Esophagus muscularis mucosa (tissue), 4 donors: ENCODE measurements at regions not wholly inside any gene's neighbourhood (a gene's known extent, or its start where the extent isn't known, plus 50 kb on each side); places are given as distances from the start of the nearest gene placed in this dataset.

Experiments
- DNase-seq: peaks from one replicate; pipeline ENCODE4 v3.0.0-alpha.2; 2017; ENCODE audit errors: extremely low spot score
- H3K27ac ChIP-seq, 4 donors: fragments of 200-600 bp; sonication (generic); replicated peaks in 1 of 4; 1 replicate in 3 of 4; 2 replicates in 1 of 4; pipeline ENCODE4 v1.5.1; 2016 to 2019; ENCODE audit warnings: mild to moderate bottlenecking in 1 of 4
- H3K27me3 ChIP-seq, 4 donors: fragments of 200-600 bp; sonication (generic); one replicate each; pipeline versions ENCODE4 v1.5.1 to v1.6.0; 2016 to 2019
- H3K36me3 ChIP-seq, 4 donors: fragments of 200-600 bp; sonication (generic); one replicate each; pipeline ENCODE4 v1.5.1; 2016 to 2019
- H3K4me1 ChIP-seq, 4 donors: fragments of 200-600 bp; sonication (generic); one replicate each; pipeline ENCODE4 v1.5.1; 2016 to 2019
- H3K4me3 ChIP-seq, 4 donors: fragments of 200-600 bp; sonication (generic); 1 replicate in 2 of 4; 2 replicates in 2 of 4; pipeline ENCODE4 v1.5.1; 2016 to 2019; ENCODE audit warnings: mild to moderate bottlenecking in 4 of 4, moderate library complexity in 1 of 4
- H3K9me3 ChIP-seq, 4 donors: fragments of 200-600 bp; sonication (generic); 1 replicate in 3 of 4; 2 replicates in 1 of 4; pipeline ENCODE4 v1.5.1; 2016 to 2019
- CTCF ChIP-seq, 3 experiments: fragments of 200-600 bp in 2 of 3; fragments of 450-650 bp in 1 of 3; sonication (generic) in 2 of 3; IDR thresholded peaks; one replicate each; pipeline ENCODE4 v1.5.1; 2017 to 2019; ENCODE audit warnings: antibody characterized with exemption in 3 of 3, mild to moderate bottlenecking in 2 of 3, moderate library complexity in 1 of 3
- EP300 ChIP-seq: sonication (generic); formaldehyde crosslinking; IDR thresholded peaks from one replicate; pipeline ENCODE4 v1.6.1; 2017; ENCODE audit warnings: antibody characterized with exemption
- POLR2A ChIP-seq: fragments of 450-650 bp; IDR thresholded peaks from one replicate; pipeline ENCODE4 v1.6.1; 2017; ENCODE audit warnings: antibody characterized with exemption, moderate library complexity, mild to moderate bottlenecking, low read depth
- POLR2AphosphoS5 ChIP-seq, 2 donors: sonication (generic); formaldehyde crosslinking; IDR thresholded peaks; one replicate each; pipeline ENCODE4 v1.6.1; 2017; ENCODE audit warnings: antibody characterized with exemption in 2 of 2
- WGBS: methylation state at CpG from one replicate; pipeline ENCODE4 v1.1.5; 2018; 5-methylcytosine and 5-hydroxymethylcytosine counted together
- intact Hi-C: fragments of 100-400 bp; cut with DNase I; formaldehyde crosslinking; loops from one replicate; pipeline ENCODE4 v1.15.1; 2023

- peak overlapping the region; percentile 24 to 38 (median 28) for H3K4me3 ChIP-seq
- intact Hi-C loops = no loop called here
- H3K27ac ChIP-seq = peak overlapping the region; percentile 75 to 86 (median 82)
- DNase-seq = peak; percentile 96
- no peaks in the 10 kb centered on the region for H3K36me3 ChIP-seq
- WGBS = 6% methylated on average over 20 of the region's 28 CpGs
- H3K9me3 ChIP-seq = no peaks in the 10 kb centered on the region
- H3K27me3 ChIP-seq = no peaks in the 10 kb centered on the region
- peaks cover 39 to 51% (median 46%) of the 10 kb centered on the region in 4 donors for H3K4me1 ChIP-seq
- TF ChIP-seq EP300 = no peak
- TF ChIP-seq POLR2AphosphoS5 (IDR thresholded peaks at IDR 0.05) = peak; percentile 48 to 52
- peak; percentile 56 to 67 (median 62) for TF ChIP-seq CTCF (IDR thresholded peaks at IDR 0.05)
Measured at GRCh38 chr14:76947078-76947837, 81.2 kb downstream of the IRF2BPL start.

GRCh38 chr14:76946753-76947077 is 81.8 kb downstream of the IRF2BPL start:
- intact Hi-C loops = no loop called here
- H3K9me3 ChIP-seq = no peaks in the 10 kb centered on the region
- WGBS = 66% methylated on average over 6 of the region's 6 CpGs
- H3K27ac ChIP-seq = peak overlapping the region; percentile 75 to 86 (median 82)
- peak overlapping the region in 2 of 4 donors; percentile 33 to 38 for H3K4me3 ChIP-seq
- H3K36me3 ChIP-seq = no peaks in the 10 kb centered on the region
- TF ChIP-seq EP300 = no peak
- TF ChIP-seq POLR2A = no peak
- no peak for TF ChIP-seq POLR2AphosphoS5 (IDR thresholded peaks at IDR 0.05)
- TF ChIP-seq CTCF (IDR thresholded peaks at IDR 0.05) = no peak
- DNase-seq = no peak
- H3K27me3 ChIP-seq = no peaks in the 10 kb centered on the region
- H3K4me1 ChIP-seq = peaks cover 39 to 54% (median 46%) of the 10 kb centered on the region in 4 donors

- no peak overlapping the region for H3K4me3 ChIP-seq
- no peaks in the 10 kb centered on the region for H3K36me3 ChIP-seq
- H3K9me3 ChIP-seq = no peaks in the 10 kb centered on the region
- no peak overlapping the region for H3K27ac ChIP-seq
- WGBS = 89% methylated on average over 4 of the region's 4 CpGs
- H3K27me3 ChIP-seq = no peaks in the 10 kb centered on the region
- DNase-seq = no peak
- H3K4me1 ChIP-seq = peaks cover 26 to 41% (median 32%) of the 10 kb centered on the region in 4 donors
- no peak for TF ChIP-seq CTCF (IDR thresholded peaks at IDR 0.05)
- no peak for TF ChIP-seq POLR2AphosphoS5 (IDR thresholded peaks at IDR 0.05)
- no peak for TF ChIP-seq POLR2A
- no peak for TF ChIP-seq EP300
- intact Hi-C loops = no loop called here
Measured at GRCh38 chr14:76943072-76943471, 85.4 kb downstream of the IRF2BPL start.

GRCh38 chr14:76941946-76942805 is 86.3 kb downstream of the IRF2BPL start:
- Histone ChIP-seq H3K36me3 (no peaks in the 10 kb centered on the region), H3K27me3 (no peaks in the 10 kb centered on the region), H3K9me3 (no peaks in the 10 kb centered on the region), H3K27ac (no peak overlapping the region), H3K4me3 (no peak overlapping the region), H3K4me1 (peaks cover 26 to 41% (median 32%) of the 10 kb centered on the region in 4 donors)
- DNase-seq = no peak
- WGBS = 73% methylated on average over 10 of the region's 12 CpGs
- intact Hi-C loops = no loop called here
- TF ChIP-seq POLR2AphosphoS5 (IDR thresholded peaks at IDR 0.05) = no peak
- no peak for TF ChIP-seq EP300
- no peak for TF ChIP-seq POLR2A
- TF ChIP-seq CTCF (IDR thresholded peaks at IDR 0.05) = no peak
